ENCODE measurements at regions not wholly inside any gene's neighbourhood (a gene's known extent, or its start where the extent isn't known, plus 50 kb on each side); places are given as distances from the start of the nearest gene placed in this dataset.

- no peak for TF ChIP-seq CTCF (IDR thresholded peaks at IDR 0.05)
- no peak for TF ChIP-seq POLR2A (IDR thresholded peaks at IDR 0.05)
Measured at GRCh38 chr14:101643651-101644050, 82.4 kb downstream of the DIO3 start.
